Prostate gland (tissue), 2 donors: ENCODE measurements at regions not wholly inside any gene's neighbourhood (a gene's known extent, or its start where the extent isn't known, plus 50 kb on each side); places are given as distances from the start of the nearest gene placed in this dataset.
"Not testable (repeated sequence)": the region's sequence is repeated elsewhere in the genome, so short reads cannot be mapped to it uniquely, and the experiment has no call there.

Experiments used
- DNase-seq: peaks from one replicate; pipeline ENCODE4 v3.0.0-alpha.2; 2019; ENCODE audit warnings: low spot score
- H3K27ac ChIP-seq, 2 donors: fragments of 200-600 bp; sonication (generic); 2 replicates each; pipeline ENCODE4 v1.5.1; 2017 to 2019
- H3K27me3 ChIP-seq: fragments of 200-600 bp; sonication (generic); replicated peaks from 2 replicates; pipeline ENCODE4 v1.5.1; 2019; ENCODE audit not compliant: insufficient read depth
- H3K36me3 ChIP-seq, 2 donors: fragments of 200-600 bp; sonication (generic); 1 replicate in 1 of 2; 2 replicates in 1 of 2; pipeline versions ENCODE4 v1.5.1 to v1.8.1; 2017 to 2019
- H3K4me1 ChIP-seq: fragments of 200-600 bp; sonication (generic); replicated peaks from 2 replicates; pipeline ENCODE4 v1.5.1; 2019
- H3K4me3 ChIP-seq, 2 donors: fragments of 200-600 bp; sonication (generic); 2 replicates each; pipeline ENCODE4 v1.5.1; 2017 to 2019
- H3K9me3 ChIP-seq: fragments of 200-600 bp; sonication (generic); 2 replicates; pipeline ENCODE4 v1.5.1; 2017
- POLR2A ChIP-seq: fragments of 450-650 bp; IDR thresholded peaks from one replicate; pipeline ENCODE4 v1.6.1; 2016; ENCODE audit warnings: antibody characterized with exemption, mild to moderate bottlenecking
- POLR2AphosphoS5 ChIP-seq: sonication (generic); formaldehyde crosslinking; IDR thresholded peaks from one replicate; pipeline ENCODE4 v1.6.1; 2017; ENCODE audit warnings: antibody characterized with exemption
- WGBS: methylation state at CpG from one replicate; pipeline ENCODE4 v1.1.5; 2018; 5-methylcytosine and 5-hydroxymethylcytosine counted together
- intact Hi-C: fragments of 100-400 bp; cut with DNase I; formaldehyde crosslinking; loops from one replicate; pipeline ENCODE4 v1.14.2; 2022
- TF ChIP-seq, protein P1 (sequence below), 4 experiments: fragments of 200-600 bp in 2 of 4; fragments of 450-650 bp in 2 of 4; sonication (generic) in 2 of 4; IDR thresholded peaks; 1 replicate in 3 of 4; 2 replicates in 1 of 4; pipeline ENCODE4 v1.5.1; 2016 to 2019; ENCODE audit warnings: antibody characterized with exemption in 4 of 4, mild to moderate bottlenecking in 2 of 4, moderate library complexity in 2 of 4

DNA sequence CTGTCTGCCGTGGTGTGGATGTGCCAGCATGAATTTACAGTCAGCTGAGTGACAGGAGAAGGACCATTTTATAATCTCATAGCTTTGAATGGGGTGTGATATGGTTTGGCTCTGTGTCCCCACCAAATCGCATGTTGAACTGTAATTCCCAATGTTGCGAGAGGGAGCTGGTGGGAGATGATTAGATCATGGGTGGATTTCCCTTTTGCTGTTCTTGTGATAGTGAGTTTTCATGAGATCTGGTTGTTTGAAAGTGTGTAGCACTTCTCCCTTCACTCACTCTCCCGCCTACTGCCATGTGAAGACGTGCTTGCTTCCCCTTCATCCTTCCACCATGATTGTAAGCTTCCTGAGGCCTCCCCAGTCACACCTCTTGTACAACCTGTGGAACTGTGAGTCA, 111.9 kb upstream of the CHD2 start:
- H3K4me1 ChIP-seq: no peaks in the 10 kb centered on the region
- no peak overlapping the region for H3K4me3 ChIP-seq
- H3K27ac ChIP-seq: no peak overlapping the region
- no peak for DNase-seq
- H3K9me3 ChIP-seq: no peaks in the 10 kb centered on the region
- 95% methylated on average over 5 of the region's 5 CpGs for WGBS
- no peaks in the 10 kb centered on the region for H3K27me3 ChIP-seq
- no peak for TF ChIP-seq POLR2A
- intact Hi-C loops: loop anchor here (10.0 kb wide), 1 partner anchor 263 kb away; no protein-coding TSS in a partner anchor
- H3K36me3 ChIP-seq: no peaks in the 10 kb centered on the region

DNA sequence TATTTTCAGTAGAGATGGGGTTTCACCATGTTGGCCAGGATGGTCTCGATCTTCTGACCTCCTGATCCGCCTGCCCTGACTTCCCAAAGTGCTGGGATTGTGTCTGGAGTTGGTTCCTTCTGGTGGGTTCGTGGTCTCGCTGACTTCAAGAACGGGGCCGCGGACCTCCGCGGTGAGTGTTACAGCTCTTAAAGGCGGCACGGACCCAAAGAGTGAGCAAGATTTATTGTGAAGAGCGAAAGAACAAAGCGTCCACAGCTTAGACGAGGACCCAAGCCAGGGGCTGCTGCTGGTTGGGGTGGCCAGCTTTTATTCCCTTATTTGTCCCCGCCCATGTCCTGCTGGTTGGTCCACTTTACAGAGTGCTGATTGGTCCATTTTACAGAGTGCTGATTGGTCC, 111.3 kb upstream of the CHD2 start:
- not testable (repeated sequence) for DNase-seq, H3K36me3 ChIP-seq, H3K9me3 ChIP-seq, H3K4me3 ChIP-seq, H3K27me3 ChIP-seq, H3K27ac ChIP-seq, H3K4me1 ChIP-seq
- 98% methylated on average over 15 of the region's 15 CpGs for WGBS
- intact Hi-C loops: loop anchor here (10.0 kb wide), 1 partner anchor 264 kb away; no protein-coding TSS in a partner anchor

DNA sequence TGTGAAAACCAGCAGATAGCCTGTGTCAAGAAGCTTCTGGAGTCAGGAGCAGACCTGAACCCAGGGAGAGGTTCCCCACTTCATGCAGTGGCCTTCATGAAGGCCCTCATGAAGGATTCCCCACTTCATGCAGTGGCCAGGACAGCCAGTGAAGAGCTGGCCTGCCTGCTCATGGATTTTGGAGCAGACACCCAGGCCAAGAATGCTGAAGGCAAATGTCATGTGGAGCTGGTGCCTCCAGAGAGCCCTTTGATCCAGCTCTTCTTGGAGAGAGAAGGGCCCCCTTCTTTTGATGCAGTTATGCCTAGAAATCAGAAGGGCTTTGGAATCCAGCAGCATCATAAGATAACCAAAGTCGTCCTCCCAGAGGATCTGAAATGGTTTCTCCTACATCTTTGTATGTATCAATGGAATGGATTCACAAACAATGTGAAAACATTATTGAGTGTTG, 103.9 kb upstream of the CHD2 start:
- Histone ChIP-seq H3K4me1 (no peaks in the 10 kb centered on the region), H3K27me3 (no peaks in the 10 kb centered on the region), H3K9me3 (no peaks in the 10 kb centered on the region), H3K4me3 (no peak overlapping the region), H3K36me3 (no peaks in the 10 kb centered on the region), H3K27ac (no peak overlapping the region)
- intact Hi-C loops: loop anchor here (5.0 to 10.0 kb wide), 2 partner anchors 291 to 1329 kb away; partner anchors contain the start of gene RGMA
- 79% methylated on average over 1 of the region's 1 CpG for WGBS
- DNase-seq: no peak
- no peak for TF ChIP-seq POLR2A
- TF ChIP-seq, protein P1, sequence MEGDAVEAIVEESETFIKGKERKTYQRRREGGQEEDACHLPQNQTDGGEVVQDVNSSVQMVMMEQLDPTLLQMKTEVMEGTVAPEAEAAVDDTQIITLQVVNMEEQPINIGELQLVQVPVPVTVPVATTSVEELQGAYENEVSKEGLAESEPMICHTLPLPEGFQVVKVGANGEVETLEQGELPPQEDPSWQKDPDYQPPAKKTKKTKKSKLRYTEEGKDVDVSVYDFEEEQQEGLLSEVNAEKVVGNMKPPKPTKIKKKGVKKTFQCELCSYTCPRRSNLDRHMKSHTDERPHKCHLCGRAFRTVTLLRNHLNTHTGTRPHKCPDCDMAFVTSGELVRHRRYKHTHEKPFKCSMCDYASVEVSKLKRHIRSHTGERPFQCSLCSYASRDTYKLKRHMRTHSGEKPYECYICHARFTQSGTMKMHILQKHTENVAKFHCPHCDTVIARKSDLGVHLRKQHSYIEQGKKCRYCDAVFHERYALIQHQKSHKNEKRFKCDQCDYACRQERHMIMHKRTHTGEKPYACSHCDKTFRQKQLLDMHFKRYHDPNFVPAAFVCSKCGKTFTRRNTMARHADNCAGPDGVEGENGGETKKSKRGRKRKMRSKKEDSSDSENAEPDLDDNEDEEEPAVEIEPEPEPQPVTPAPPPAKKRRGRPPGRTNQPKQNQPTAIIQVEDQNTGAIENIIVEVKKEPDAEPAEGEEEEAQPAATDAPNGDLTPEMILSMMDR (IDR thresholded peaks at IDR 0.05): no peak

- peak; percentile 81 for DNase-seq
- 40% methylated on average over 12 of the region's 12 CpGs for WGBS
- intact Hi-C loops: loop anchor here (5.0 to 10.0 kb wide), 2 partner anchors 290 to 1327 kb away; partner anchors contain the start of gene RGMA
- Histone ChIP-seq H3K36me3 (no peaks in the 10 kb centered on the region), H3K27me3 (no peaks in the 10 kb centered on the region), H3K4me1 (no peaks in the 10 kb centered on the region), H3K4me3 (no peak overlapping the region), H3K27ac (peak overlapping the region; percentile 62 to 77), H3K9me3 (no peaks in the 10 kb centered on the region)
- TF ChIP-seq POLR2AphosphoS5 (peak; percentile 73), POLR2A (no peak)
- TF ChIP-seq, protein P1 (IDR thresholded peaks at IDR 0.05): peak; percentile 91 to 92 (median 92)
Observed at GRCh38 chr15:92797168-92798052, 102.7 kb upstream of the CHD2 start.

GRCh38 chr15:92800013-92800412, 100.1 kb upstream of the CHD2 start:
- intact Hi-C loops: loop anchor here (5.0 to 10.0 kb wide), 2 partner anchors 185 to 272 kb away; no protein-coding TSS in a partner anchor
- Histone ChIP-seq H3K27ac (no peak overlapping the region), H3K4me3 (no peak overlapping the region), H3K36me3 (no peaks in the 10 kb centered on the region), H3K4me1 (no peaks in the 10 kb centered on the region), H3K27me3 (no peaks in the 10 kb centered on the region), H3K9me3 (no peaks in the 10 kb centered on the region)
- WGBS: 95% methylated on average over 2 of the region's 2 CpGs
- no peak for DNase-seq
- TF ChIP-seq POLR2AphosphoS5 (no peak), POLR2A (no peak)
- TF ChIP-seq, protein P1 (IDR thresholded peaks at IDR 0.05): no peak

DNA sequence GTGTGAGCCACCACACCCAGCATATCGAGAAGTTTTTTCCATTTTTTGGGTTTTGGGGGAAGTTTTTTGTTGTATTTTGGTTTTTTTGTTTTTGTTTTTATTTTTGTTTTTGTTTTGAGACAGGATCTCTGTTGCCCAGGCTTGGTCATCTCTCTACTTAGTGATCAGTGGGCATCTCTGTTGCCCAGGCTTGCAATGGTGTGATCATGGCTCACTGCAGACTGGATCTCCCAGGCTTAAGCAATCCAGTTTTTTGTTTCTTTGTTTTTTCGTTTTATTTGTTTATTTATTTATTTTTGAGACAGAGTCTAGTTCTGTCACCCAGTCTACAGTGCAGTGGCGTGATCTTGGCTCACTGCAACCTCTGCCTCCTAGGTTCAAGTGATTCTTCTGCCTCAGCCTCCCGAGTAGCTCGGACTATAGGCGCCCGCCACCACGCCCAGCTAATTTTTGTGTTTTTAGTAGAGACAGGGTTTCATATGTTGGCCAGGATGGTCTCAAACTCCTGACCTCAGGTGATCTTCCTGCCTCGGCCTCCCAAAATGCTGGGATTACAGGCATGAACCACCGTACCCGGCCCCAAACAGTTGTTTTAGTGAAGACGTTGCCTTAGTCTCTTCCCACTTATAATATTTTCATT, 99.6 kb upstream of the CHD2 start:
- not testable (repeated sequence) for H3K9me3 ChIP-seq, H3K4me1 ChIP-seq, H3K4me3 ChIP-seq, H3K27me3 ChIP-seq, DNase-seq, H3K27ac ChIP-seq, H3K36me3 ChIP-seq
- 95% methylated on average over 12 of the region's 12 CpGs for WGBS
- intact Hi-C loops: loop anchor here (5.0 to 10.0 kb wide), 2 partner anchors 186 to 272 kb away; no protein-coding TSS in a partner anchor

DNA sequence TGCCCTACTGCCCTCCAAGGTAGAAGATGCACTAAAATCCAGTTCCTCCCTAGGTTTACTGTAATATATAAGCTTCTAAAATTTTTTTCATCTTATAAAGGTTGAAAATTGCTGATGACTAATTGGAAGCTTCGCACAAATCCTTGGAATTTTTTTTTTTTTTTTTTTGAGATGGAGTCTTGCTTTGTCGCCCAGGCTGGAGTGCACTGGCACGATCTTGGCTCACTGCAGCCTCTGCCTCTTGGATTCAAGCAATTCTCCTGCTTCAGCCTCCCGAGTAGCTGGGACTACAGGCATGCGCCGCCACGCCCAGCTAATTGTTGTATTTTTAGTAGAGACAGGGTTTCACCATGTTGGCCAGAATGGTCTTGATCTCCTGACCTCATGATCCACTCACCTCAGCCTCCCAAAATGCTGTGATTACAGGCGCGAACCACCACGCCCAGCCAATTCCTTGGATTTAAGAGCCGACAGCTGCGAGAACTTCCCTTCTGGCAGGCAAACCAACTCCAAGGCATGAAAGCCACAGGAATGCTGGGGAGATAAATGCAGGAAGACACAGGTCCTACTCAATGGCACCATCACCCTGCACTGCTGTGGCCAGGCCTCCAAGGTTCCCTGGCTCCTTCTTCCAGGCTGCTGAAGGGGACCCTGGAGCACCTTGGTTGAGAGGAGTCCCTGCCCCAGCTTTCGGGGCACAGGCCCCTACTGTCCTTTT, 98.9 kb upstream of the CHD2 start:
- H3K36me3 ChIP-seq, H3K4me3 ChIP-seq, H3K27me3 ChIP-seq, H3K27ac ChIP-seq, DNase-seq, H3K9me3 ChIP-seq, H3K4me1 ChIP-seq: not testable (repeated sequence)
- WGBS: 92% methylated on average over 13 of the region's 13 CpGs
- intact Hi-C loops: loop anchor here (5.0 to 10.0 kb wide), 2 partner anchors 186 to 271 kb away; no protein-coding TSS in a partner anchor
